ENCODE measurements at regions not wholly inside any gene's neighbourhood (a gene's known extent, or its start where the extent isn't known, plus 50 kb on each side); places are given as distances from the start of the nearest gene placed in this dataset.

GRCh38 chr14:28057359-28058296, 709.0 kb upstream of the FOXG1 start:
- TF ChIP-seq POLR2A (IDR thresholded peaks at IDR 0.05), result no peak
- no peak for TF ChIP-seq CTCF (IDR thresholded peaks at IDR 0.05)

All from thyroid gland (tissue), 4 donors.